Lung (tissue), 11 donors: ENCODE measurements at regions not wholly inside any gene's neighbourhood (a gene's known extent, or its start where the extent isn't known, plus 50 kb on each side); places are given as distances from the start of the nearest gene placed in this dataset.

Source experiments
- ATAC-seq: fragments of 200-7000 bp; cut with Tn5 transposase; one replicate; pipeline ENCODE4 v1.9.1; 2020; ENCODE audit warnings: moderate number of reproducible peaks; ENCODE audit not compliant: insufficient read depth, low FRiP score
- DNase-seq, 3 donors: peaks; one replicate each; pipeline ENCODE4 v3.0.0-alpha.2; 2013 to 2017
- H3K27ac ChIP-seq, 2 donors: one replicate each; pipeline ENCODE4 v1.5.1; 2013; ENCODE audit warnings: mild to moderate bottlenecking in 2 of 2, moderate library complexity in 2 of 2, control low read depth in 1 of 2, inconsistent platforms in 1 of 2, low read depth in 1 of 2, low read length in 1 of 2
- H3K27me3 ChIP-seq, 3 donors: one replicate each; pipeline ENCODE4 v1.5.1; 2013; ENCODE audit warnings: low read length in 2 of 3; ENCODE audit not compliant: control insufficient read depth in 3 of 3, insufficient read depth in 3 of 3
- H3K36me3 ChIP-seq, 4 donors: one replicate each; pipeline ENCODE4 v1.5.1; 2013; ENCODE audit warnings: low read length in 4 of 4, mild to moderate bottlenecking in 1 of 4, moderate library complexity in 1 of 4; ENCODE audit not compliant: control insufficient read depth in 4 of 4, insufficient read depth in 4 of 4
- H3K4me1 ChIP-seq, 5 donors: one replicate each; pipeline ENCODE4 v1.5.1; 2013; ENCODE audit warnings: low read length in 5 of 5, mild to moderate bottlenecking in 2 of 5, moderate library complexity in 1 of 5; ENCODE audit not compliant: control insufficient read depth in 5 of 5, insufficient read depth in 5 of 5
- H3K4me3 ChIP-seq: one replicate; pipeline ENCODE4 v1.5.1; 2013; ENCODE audit warnings: mild to moderate bottlenecking, control low read depth, moderate library complexity
- H3K9ac ChIP-seq, 2 donors: one replicate each; pipeline ENCODE4 v1.5.1; 2013; ENCODE audit warnings: low read length in 2 of 2, control low read depth in 1 of 2; ENCODE audit not compliant: insufficient read depth in 1 of 2
- H3K9me3 ChIP-seq, 4 donors: one replicate each; pipeline ENCODE4 v1.5.1; 2013; ENCODE audit warnings: low read length in 3 of 4, mild to moderate bottlenecking in 1 of 4, moderate library complexity in 1 of 4; ENCODE audit not compliant: control insufficient read depth in 4 of 4, insufficient read depth in 3 of 4
- WGBS, 2 donors: extraction: QIAGEN DNeasy Blood & Tissue Kit; methylation state at CpG; one replicate each; pipeline ENCODE4 v1.1.7; 2013; 5-methylcytosine and 5-hydroxymethylcytosine counted together
- TF ChIP-seq, protein P1 (sequence below): IDR thresholded peaks from 2 replicates; pipeline ENCODE4 v1.5.1; 2012; ENCODE audit warnings: mild to moderate bottlenecking; ENCODE audit errors: control extremely low read depth, extremely low read depth
- donor health status: control.
- donor health status: control.
- donor health status: Bipolar disorder and iron deficiency.
- donor health status: healthy.
- donor health status: DM: yes; HTN: yes; CAD: no.

DNA sequence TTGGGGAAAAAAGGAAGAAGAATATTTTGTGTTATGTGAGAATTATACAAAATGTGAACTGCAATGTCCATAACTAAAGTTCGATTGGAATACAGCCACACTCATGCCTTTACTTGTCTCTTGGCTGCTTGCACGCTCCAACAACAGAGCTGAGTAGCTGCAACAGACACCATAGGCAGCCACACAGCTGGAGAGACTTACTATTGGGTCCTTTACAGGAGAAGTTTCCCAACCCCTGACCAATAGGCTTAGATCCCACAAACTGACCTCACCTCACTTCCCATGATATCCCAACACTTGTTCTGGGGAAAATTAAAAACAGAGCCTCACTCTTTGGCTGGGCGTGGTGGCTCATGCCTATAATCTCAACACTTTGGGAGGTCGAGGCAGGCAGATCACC is 213.8 kb downstream of the SH3BP4 start:
- H3K36me3 ChIP-seq, result no peaks in the 10 kb centered on the region
- peak in 2 of 3 donors; percentile 17 to 41 for DNase-seq
- H3K4me3 ChIP-seq, result no peak overlapping the region
- no peaks in the 10 kb centered on the region for H3K27me3 ChIP-seq
- ATAC-seq, result no peak
- 85 to 88% methylated on average over 4 of the region's 4 CpGs for WGBS, 2 donors
- H3K4me1 ChIP-seq, result peaks cover 0 to 2% (median 0%) of the 10 kb centered on the region in 5 donors
- H3K9ac ChIP-seq, result no peak overlapping the region
- H3K9me3 ChIP-seq, result no peaks in the 10 kb centered on the region
- TF ChIP-seq, protein P1, sequence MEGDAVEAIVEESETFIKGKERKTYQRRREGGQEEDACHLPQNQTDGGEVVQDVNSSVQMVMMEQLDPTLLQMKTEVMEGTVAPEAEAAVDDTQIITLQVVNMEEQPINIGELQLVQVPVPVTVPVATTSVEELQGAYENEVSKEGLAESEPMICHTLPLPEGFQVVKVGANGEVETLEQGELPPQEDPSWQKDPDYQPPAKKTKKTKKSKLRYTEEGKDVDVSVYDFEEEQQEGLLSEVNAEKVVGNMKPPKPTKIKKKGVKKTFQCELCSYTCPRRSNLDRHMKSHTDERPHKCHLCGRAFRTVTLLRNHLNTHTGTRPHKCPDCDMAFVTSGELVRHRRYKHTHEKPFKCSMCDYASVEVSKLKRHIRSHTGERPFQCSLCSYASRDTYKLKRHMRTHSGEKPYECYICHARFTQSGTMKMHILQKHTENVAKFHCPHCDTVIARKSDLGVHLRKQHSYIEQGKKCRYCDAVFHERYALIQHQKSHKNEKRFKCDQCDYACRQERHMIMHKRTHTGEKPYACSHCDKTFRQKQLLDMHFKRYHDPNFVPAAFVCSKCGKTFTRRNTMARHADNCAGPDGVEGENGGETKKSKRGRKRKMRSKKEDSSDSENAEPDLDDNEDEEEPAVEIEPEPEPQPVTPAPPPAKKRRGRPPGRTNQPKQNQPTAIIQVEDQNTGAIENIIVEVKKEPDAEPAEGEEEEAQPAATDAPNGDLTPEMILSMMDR, result no peak
- H3K27ac ChIP-seq, result no peak overlapping the region

- Histone ChIP-seq H3K4me3 (no peak overlapping the region), H3K27ac (no peak overlapping the region), H3K9ac (no peak overlapping the region), H3K9me3 (no peaks in the 10 kb centered on the region), H3K27me3 (peaks cover 0 to 2% (median 0%) of the 10 kb centered on the region in 3 donors), H3K4me1 (peaks cover 0 to 6% (median 0%) of the 10 kb centered on the region in 5 donors), H3K36me3 (no peaks in the 10 kb centered on the region)
- DNase-seq, result peak in 2 of 3 donors; percentile 24 to 31
- TF ChIP-seq, protein P1, result no peak
- peak; percentile 70 for ATAC-seq
- WGBS, 2 donors, result 56 to 69% methylated on average over 8 of the region's 8 CpGs
These were observed 216.6 kb downstream of the SH3BP4 start for GRCh38 chr2:235168174-235168979.

- no peak for DNase-seq
- no peaks in the 10 kb centered on the region for H3K9me3 ChIP-seq
- H3K27me3 ChIP-seq, result peaks cover 0 to 2% (median 0%) of the 10 kb centered on the region in 3 donors
- 82% methylated on average over 3 of the region's 3 CpGs for WGBS, 2 donors
- H3K27ac ChIP-seq, result no peak overlapping the region
- H3K4me1 ChIP-seq, result peaks cover 0 to 6% (median 0%) of the 10 kb centered on the region in 5 donors
- TF ChIP-seq, protein P1, result no peak
- ATAC-seq, result no peak
- no peak overlapping the region for H3K4me3 ChIP-seq
- no peak overlapping the region for H3K9ac ChIP-seq
- H3K36me3 ChIP-seq, result no peaks in the 10 kb centered on the region
These were observed 218.2 kb downstream of the SH3BP4 start for GRCh38 chr2:235170016-235170415.
